DMS153 treated with DMSO at 0.1 percent for 48 hours (cell line): ENCODE measurements at regions not wholly inside any gene's neighbourhood (a gene's known extent, or its start where the extent isn't known, plus 50 kb on each side); places are given as distances from the start of the nearest gene placed in this dataset.
"Not testable (repeated sequence)": the region's sequence is repeated elsewhere in the genome, so short reads cannot be mapped to it uniquely, and the experiment has no call there.

Source experiments
- DNase-seq: peaks from one replicate; lab custom pipeline; 2025; ENCODE audit not compliant: unreplicated experiment; lab: John Stamatoyannopoulos, UW

DNA sequence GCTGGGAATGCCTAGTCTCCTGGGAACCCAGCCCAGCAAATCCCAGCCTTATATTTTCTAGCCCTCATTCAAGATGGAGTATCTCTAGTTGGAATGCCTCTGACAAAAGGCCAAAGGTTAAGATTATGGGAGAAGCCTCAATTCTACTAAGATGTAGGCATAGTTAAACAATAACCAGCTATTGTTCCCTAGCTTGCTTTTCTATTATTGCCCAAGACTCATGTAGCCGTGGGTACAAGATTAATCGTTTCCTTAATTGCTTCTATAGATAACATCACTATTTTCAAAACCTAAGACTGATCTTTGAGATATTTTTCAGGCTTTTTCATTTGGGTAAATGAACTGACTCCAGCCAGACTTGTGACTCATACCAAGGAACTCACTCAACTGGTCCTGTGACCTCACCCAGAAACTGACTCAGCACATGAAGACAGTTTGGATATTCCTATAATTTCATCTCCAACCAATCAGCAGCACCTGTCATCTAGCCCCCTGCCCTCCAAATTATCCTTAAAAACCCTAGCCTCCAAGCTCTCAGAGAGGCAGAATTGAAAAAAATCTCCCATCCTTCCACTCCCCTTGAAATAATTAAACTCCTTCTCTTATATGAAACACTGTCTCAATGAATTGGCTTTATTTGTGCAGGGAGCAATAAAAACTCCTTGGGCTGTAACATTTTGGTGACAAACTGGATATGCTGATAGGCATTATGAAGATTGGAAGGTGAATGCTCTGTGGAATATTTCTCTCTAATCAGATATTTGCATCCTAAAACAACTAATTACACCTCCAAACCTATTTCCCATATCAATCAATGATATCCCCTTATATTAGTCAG, 589.0 kb downstream of the C12orf50 start:
- no peak for DNase-seq

DNA sequence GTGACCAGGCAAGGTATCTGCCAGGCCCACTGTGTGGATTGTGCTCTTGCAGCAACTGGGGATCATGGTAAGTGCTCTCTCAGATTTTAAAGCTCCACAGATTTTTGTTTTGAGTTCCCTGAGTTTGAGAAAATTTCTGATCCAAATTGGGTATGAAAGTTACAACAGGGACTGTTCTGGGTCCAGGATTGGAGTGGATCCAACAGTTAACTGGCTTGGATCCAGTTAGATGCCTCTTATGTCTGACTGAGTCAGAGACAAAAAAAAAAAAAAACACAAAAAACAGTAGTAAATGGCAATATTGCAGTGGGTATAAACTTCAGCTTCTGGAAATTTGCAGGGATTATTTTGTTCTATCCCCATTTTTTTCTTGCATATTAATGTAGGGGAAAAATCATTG, 598.8 kb downstream of the C12orf50 start:
- no peak for DNase-seq

DNA sequence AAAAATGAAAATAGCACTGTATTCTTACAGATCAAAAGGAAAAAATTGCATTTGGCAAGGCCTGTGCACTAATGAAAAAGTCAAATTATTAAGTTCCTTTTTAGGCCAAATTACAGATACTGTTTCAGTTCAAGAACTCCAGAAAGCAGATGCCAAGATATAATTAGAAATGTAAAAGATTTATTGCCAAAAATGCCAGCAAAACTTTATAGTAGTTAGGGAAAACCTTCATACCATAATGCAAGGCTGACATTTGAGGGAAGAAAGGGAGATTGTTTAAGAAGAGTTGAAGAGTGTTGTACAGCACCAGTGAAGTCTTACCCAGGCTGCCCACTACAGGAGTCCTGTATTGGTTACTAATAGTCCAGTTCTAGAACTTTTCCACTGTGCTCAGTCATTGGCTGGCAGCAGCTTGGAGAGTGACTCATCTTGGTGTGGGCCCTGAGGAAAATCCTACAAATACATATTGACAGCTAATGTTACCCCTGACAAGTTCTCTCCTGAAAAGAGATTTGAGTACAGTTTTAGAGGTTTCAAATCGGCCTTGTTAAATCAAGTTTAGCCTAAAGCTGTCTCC, 600.4 kb downstream of the C12orf50 start:
- no peak for DNase-seq

DNA sequence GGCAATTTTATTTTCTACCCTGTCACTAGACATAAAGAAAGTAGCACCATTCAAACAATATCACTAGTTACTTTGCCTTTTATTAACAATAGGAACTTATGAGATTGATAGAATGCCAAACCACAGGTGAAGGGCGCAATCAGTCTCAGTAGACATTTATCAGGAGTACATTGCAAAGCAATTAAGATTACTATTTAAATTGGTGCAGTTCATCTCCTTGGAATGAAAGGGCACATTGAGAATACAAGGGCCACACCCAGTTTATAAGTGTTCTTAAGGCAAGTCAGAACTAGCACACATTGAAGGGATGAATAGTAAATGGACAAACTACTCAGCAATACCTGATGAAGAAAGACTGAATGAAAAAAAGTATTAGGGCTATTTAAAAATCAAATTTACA, 601.4 kb downstream of the C12orf50 start:
- DNase-seq, result no peak

DNA sequence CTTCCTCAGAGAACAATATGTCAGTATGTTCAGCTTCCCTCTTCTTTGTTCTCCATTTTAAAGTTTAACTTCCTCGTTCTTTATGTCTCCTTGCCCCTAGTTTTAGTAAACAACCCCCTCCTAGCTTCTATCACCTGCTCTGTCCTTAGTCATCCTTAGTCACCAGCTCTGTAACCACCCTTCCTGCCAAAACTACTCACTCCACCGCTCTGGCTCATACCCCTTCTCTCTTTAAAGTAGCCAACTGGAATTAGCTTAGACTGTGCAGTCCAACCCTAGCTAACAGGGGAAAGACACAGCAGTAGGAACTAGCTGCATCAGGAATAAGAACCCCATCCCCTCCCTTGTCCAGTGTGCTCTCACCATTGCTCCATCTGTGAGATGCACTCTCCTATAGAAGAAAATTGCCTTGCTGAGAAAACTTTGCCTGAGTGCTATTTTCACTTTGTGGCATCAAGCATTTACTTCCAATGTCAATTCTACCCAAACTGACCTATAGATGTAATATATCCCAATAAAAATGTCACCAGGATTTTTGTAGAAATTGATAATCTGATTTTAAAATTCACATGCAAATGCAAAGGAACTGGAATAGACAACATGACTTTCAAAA, 603.2 kb downstream of the C12orf50 start:
- no peak for DNase-seq

DNA sequence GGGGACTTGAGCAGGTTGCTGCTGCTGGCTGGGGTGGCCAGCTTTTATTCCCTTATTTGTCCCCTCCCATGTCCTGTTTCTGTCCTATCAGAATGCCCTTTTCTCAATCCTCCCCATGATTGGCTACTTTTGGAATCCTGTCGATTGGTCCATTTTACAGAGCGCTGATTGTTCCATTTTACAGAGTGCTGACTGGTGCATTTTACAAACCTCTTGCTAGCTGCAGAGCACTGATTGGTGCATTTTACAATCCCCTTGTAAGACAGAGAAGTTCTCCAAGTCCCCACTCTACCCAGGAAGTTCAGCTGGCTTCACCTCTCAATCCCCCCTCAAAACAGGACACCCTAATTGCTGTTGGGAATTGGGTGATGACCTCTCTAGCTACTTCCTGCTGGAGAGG, 608.0 kb downstream of the C12orf50 start:
- not testable (repeated sequence) for DNase-seq

DNA sequence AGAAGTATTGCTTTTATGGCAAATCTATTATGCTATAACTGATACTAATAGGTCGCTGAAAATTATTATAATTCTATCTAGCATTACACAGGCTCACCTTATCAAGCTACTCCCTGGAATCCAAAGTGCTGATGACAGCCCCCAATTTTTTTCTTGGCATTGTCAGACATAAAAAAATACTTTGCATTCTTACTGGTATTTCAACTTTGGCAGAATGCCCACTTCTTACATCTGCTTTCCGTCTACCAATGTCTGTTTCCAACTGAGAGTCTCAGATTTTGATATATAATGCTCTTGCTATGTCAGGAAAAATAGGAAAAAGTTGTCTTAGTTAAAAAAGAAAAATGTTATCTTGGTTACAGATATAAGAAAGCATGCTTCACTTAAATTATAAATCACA, 615.4 kb downstream of the C12orf50 start:
- DNase-seq, result no peak

DNA sequence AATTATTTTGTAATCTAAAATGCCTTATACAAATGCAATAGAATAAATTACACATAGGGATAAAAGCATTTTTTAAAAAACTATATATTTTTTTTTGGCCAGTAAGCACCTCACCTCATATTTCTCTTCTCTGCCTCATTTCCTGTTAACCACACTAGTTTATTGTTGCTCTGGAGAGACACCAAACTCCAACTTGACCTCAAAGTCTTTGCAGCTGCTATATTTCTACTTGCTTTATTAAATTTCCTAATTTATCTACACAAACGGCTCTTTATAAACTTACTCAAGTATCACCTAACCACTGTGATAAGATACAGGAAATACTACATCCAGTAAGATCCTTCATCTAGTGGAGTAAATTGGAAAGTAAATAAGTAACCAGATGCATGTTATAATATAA, 622.3 kb downstream of the C12orf50 start:
- DNase-seq, result no peak

DNA sequence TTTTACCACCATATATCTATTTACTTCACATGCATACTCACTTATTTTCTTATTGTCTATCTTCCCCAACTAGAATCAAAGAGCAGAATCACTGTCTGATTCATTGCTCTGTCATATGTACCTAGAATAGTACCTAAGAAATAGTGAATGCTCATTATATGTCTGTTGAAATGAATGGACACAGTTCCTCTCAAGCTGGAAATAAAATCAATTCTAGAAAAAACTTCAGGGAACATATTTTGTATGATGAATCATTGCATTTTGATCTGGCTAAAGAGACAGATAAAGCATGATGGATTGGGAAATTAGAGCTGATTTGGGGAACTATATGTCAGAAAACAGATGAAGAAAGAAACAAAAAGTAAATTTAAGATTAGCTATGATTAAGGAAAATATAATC, 623.3 kb downstream of the C12orf50 start:
- no peak for DNase-seq

DNA sequence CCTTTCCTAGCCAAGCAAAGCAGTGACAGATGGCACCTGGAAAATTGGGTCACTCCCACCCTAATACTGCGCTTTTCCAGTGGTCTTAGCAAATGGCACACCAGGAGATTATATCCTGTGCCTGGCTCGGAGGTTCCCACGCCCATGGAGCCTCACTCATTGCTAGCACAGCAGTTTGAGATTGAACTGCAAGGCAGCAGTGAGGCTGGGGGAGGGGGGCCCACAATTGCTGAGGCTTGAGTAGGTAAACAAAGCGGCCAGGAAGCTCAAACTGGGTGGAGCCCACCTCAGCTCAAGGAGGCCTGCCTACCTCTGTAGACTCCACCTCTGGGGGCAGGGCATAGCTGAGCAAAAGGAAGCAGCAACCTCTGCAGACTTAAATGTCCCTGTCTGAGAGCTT, 635.0 kb downstream of the C12orf50 start:
- not testable (repeated sequence) for DNase-seq

DNA sequence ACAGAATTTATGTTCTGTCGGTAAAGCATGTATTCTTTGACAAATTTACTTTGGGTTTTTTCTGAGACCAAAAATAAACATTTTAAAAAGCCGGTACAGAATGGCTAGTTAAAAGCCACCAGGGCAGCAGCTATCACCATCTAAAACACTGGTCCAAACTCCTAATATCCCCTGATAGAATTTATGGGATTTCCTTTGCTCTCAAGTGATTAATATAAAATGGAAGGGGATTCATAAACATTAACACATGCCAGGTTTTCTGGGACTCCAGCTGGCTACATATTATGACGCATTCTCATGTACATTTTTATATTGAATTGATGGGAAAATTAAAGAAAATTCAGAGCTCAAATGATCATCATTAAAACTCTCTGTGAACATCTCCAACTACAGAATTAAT, 640.8 kb downstream of the C12orf50 start:
- DNase-seq, result no peak

DNA sequence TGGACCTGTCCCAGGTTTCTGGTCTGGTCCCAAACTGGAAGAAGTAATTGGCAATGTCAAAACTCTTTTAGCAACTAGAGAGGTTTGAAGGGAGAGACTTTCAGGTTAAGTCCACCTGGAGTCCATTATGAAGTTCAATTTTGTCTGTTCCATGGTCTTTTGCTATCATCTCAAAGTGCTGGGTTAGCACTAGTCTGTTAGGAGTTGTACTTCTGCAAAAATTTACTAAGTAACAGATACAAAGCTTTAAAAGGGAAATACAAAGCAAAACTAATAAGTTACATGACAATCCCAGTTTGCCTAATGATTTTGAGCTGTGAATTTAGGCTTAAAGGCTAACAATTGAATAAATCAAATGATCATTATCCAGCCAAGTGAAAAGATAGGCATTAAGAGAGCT, 643.9 kb downstream of the C12orf50 start:
- DNase-seq, result no peak

DNA sequence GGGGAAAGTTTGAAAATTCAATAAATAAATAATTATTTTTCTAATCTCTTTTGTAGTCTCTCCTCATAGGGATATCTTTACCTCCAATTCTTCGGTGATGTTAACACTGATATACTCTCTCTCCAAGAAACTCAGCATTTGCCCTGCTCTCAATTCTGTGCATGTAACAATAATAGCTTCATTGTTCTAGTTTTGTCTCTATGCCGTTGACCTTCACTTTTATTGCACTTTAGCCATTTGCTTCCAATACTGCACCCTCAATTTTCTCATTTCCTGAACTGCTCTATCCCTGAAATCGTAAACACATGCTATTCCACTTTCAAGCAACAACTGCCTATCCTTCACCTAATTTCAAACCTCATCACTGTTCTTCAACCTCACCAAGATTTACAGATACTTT, 645.0 kb downstream of the C12orf50 start:
- no peak for DNase-seq

DNA sequence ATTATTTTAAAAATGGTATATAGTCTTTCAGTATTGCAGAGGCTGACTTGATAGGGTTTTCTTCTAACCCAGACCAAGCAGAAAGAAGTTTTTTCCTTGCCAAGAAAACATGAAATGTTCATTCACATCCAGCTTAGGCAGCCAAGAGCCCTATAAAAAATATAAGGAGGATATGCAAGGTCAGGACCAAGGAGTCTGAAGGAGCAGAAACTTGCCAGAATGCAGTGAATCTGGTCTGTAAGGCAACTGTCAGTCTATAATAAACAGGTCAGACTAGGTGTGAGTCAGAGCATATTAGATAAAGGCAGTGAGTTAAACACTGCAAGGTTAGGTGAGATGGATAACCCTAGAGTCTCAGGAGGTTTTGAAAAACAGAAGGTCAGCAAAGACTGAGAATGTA, 645.5 kb downstream of the C12orf50 start:
- no peak for DNase-seq

DNA sequence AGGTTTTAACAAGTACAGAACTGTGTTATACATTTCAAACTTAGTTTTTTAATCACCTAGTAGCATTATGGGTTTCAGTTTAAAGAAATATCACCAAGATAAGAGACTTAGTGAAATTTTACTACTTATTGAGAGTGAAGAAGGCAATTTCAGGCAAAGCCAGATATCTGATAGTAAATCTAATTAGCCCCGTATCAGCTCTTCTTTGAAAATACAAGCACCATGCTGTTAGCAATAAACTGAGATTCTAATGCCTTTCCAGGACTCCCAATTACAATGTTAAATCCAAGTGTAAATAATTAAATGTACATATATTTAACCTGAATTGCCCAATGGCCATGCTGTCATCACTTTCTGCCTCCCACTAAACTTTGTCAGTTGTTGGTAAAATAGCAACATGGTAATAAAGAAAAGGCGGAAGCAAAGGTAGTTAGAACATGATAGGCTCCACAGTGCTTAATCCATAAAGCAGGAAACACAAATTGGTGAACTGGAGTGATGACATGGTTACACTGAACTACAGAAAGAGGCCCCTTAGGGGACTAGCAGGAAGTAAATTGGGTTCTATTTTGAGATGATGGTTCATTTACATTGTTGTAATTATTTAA, 646.1 kb downstream of the C12orf50 start:
- DNase-seq, result no peak

DNA sequence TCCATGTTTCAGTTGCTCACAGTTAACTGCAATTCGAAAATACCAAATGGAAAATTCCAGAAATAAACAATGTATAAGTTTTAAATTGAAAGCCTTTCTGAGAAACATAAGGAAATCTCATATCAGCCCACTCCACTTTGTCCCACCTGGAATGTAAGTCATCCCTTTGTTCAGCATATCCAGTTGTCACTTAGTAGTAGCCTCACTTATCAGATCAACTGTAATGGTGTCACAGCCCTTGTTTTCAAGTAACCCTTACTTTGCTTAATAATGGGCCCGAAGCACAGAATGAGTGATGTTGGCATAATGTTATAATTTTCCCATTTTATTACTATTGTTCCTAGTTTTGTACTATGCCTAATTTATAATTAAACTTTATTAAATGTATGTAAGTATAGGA, 646.8 kb downstream of the C12orf50 start:
- DNase-seq, result no peak

DNA sequence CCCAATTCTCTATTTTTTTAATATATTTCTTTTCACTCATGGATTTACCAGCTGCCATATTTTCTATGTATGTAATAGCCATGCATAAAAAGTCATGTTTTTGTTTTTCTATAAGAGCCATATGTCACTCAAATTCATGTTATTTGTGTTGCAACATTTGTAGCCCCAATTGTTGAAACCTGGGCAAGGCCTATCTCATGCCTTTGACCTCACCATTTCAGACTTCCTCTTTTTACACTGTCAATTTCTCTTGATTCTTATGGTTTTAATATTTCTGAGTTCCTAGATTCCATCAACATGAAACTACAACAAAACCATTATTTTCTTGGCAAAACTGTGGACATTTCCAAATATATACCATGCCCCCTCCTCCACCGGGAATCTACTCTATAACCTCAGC, 647.5 kb downstream of the C12orf50 start:
- no peak for DNase-seq

DNA sequence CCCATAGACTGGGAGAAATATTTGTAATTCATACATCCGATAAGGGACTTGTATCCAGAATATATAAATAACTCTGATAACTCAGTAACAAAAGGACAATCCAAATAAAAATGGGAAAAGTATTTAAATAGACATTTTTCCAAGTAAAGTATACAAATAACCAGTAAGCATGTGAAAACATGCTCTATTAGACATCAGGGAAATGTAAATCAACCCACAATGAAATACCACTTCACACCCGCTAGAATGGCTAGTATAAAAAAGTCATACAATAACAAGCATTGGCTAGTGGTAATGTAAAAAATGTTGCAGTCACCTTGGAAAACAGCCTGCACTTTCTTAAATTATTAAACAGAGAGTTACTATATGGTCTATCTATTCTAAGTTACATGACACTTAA, 650.7 kb downstream of the C12orf50 start:
- DNase-seq, result no peak

DNA sequence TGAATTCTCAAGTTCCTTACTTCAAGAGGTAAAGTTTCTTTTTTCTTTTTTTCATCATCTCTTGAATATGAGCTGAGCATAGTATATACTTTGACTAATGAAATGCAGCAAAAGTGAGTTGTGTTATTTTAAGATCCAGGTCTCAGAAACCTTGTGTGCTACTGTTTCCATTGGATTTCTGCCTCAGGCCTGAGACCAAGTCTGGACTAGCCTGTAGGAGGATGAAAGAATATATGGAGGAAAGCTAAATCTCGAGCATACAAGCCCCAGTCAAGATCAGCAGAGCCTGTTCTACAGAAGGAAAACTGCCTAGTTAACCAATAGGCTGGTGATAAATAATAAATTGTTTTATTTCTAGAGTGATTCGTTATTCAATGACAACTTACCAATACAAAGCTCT, 652.5 kb downstream of the C12orf50 start:
- no peak for DNase-seq

DNA sequence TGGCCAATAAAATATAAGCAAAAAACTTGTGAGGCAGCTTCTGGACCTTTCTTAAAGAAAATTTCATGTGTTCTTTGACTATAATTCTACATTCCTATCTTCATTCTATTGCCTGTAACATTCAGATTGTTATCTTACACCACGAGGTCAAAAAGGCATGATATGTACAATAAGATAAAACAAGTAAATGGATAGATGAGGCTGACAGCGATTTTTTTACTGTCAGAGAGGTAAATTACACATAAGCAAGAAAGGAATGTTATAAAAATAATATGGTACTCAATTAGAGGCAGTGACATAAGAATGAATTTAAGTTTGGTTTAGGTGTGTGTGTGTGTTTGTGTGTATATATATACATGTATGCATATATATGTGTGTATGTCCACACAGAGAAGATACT, 660.0 kb downstream of the C12orf50 start:
- no peak for DNase-seq

DNA sequence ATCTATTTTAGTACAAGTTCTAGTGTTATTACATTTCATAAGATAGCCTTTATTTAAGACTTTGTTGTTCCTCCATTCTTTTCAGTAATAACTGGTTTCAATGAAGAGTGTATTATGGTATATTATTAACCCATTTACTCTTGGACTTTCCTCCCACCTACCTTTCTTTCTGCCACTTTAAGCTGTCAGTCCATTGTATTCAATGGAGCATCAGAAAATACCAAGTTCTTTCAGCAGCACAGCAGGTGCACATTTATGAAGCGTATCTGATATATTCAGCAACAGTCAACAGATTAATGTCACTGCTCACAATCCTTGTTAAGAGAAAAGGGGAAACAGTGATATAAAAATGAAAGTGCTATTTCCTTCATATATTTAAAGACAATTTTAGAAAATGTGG, 660.9 kb downstream of the C12orf50 start:
- DNase-seq, result peak; percentile 25

DNA sequence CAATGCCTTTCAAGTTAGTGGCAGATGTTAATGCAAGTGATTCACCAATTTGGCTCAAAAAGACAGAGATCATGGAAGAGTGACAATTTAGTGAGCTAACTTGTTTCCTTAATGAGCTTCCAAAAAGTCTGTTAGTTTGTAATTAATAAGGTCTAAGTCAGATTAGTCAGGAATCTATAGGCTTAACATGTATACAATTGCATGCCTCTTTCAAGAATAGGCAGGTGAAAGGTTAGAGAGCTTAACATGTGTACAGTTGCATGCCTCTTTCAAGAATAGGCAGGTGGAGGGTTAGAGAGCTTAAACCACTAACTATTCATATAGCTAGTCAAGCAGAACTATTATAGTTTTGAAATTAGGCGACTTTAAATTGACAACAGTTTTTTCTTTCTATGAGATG, 663.8 kb downstream of the C12orf50 start:
- DNase-seq, result no peak
